ENCODE measurements at regions not wholly inside any gene's neighbourhood (a gene's known extent, or its start where the extent isn't known, plus 50 kb on each side); places are given as distances from the start of the nearest gene placed in this dataset.

DNA sequence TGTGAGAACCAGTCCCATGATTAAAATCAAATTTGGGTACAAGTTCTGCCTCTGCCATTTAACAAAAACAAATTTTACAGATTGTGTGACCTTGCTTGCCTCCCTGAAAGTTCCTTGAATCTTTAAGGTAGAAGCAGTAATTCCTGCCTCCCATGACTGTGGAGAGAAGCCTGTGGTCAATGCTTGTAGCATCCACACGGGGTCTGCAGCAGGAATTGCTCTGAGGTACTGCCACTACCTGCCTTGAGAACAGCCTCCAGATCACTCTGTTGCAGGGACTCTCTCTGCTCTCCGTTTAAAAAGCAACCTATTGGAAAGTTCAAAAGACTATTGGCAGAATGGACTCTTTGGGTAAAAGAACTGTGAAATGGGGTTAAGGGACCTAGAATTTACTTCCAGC, 75.9 kb downstream of the SST start:
- TF ChIP-seq, protein P1, sequence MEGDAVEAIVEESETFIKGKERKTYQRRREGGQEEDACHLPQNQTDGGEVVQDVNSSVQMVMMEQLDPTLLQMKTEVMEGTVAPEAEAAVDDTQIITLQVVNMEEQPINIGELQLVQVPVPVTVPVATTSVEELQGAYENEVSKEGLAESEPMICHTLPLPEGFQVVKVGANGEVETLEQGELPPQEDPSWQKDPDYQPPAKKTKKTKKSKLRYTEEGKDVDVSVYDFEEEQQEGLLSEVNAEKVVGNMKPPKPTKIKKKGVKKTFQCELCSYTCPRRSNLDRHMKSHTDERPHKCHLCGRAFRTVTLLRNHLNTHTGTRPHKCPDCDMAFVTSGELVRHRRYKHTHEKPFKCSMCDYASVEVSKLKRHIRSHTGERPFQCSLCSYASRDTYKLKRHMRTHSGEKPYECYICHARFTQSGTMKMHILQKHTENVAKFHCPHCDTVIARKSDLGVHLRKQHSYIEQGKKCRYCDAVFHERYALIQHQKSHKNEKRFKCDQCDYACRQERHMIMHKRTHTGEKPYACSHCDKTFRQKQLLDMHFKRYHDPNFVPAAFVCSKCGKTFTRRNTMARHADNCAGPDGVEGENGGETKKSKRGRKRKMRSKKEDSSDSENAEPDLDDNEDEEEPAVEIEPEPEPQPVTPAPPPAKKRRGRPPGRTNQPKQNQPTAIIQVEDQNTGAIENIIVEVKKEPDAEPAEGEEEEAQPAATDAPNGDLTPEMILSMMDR (IDR thresholded peaks at IDR 0.05; ENCODE audit: low read depth, low read length, poor library complexity, severe bottlenecking) = no peak
- no peak for TF ChIP-seq EZH2phosphoT487 (IDR thresholded peaks at IDR 0.05; ENCODE audit: borderline replicate concordance, low read length)

Data from DOHH2 (cell line).